Testis (tissue), 2 donors: ENCODE measurements at regions not wholly inside any gene's neighbourhood (a gene's known extent, or its start where the extent isn't known, plus 50 kb on each side); places are given as distances from the start of the nearest gene placed in this dataset.

ENCODE experiments used
- CTCF ChIP-seq, 3 experiments: fragments of 450-650 bp in 2 of 3; fragments of 200-600 bp in 1 of 3; sonication (generic) in 1 of 3; IDR thresholded peaks; one replicate each; pipeline ENCODE4 v1.5.1; 2016 to 2019; ENCODE audit warnings: antibody characterized with exemption in 3 of 3, mild to moderate bottlenecking in 2 of 3, moderate library complexity in 1 of 3
- POLR2A ChIP-seq: fragments of 450-650 bp; IDR thresholded peaks from one replicate; pipeline ENCODE4 v1.6.1; 2017; ENCODE audit warnings: antibody characterized with exemption, mild to moderate bottlenecking, moderate library complexity

- TF ChIP-seq CTCF (IDR thresholded peaks at IDR 0.05): no peak
- no peak for TF ChIP-seq POLR2A
Observed at GRCh38 chr2:106996171-106996769, 110.3 kb upstream of the ST6GAL2 start.
